ENCODE measurements at regions not wholly inside any gene's neighbourhood (a gene's known extent, or its start where the extent isn't known, plus 50 kb on each side); places are given as distances from the start of the nearest gene placed in this dataset.
A peak's percentile ranks its signal among the peaks of the same experiment; 100 is the strongest.
"Not testable (repeated sequence)": the region's sequence is repeated elsewhere in the genome, so short reads cannot be mapped to it uniquely, and the experiment has no call there.

DNA sequence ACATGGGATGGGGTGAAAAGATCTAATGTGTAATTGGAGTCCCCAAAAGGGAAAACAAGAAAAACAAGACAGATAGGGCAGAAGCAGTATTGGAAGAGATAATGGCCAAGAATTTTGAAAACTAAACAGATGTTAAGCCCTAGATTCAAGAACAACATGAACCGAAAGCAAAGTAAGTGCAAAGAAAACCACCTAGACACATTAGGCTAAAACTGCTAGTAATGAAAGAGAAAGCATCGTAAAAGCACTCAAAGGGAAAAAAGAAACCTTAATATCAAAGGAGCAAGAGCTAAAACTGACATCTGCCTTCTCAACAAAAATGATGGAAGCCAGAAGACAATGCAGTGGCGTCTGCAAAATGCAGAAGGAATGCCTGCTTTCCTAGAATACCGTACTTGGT is 92.1 kb upstream of the ADORA2B start:
- H3K4me1 ChIP-seq (ENCODE audit: control insufficient read depth, insufficient read depth, low read length); H3K9ac ChIP-seq (ENCODE audit: control insufficient read depth, insufficient read depth, low read length); CTCF ChIA-PET; H3K36me3 ChIP-seq (ENCODE audit: control insufficient read depth in 2 of 2, insufficient read depth in 2 of 2, low read length in 1 of 2); in situ Hi-C loops (cut with MboI); H4K20me1 ChIP-seq (ENCODE audit: control insufficient read depth, insufficient read depth); BruUV-seq (replicated peaks); H3K27ac ChIP-seq (ENCODE audit: control insufficient read depth, insufficient read depth); H2AFZ ChIP-seq (ENCODE audit: control insufficient read depth, low read depth, low read length); H3K9me3 ChIP-seq (replicated peaks; ENCODE audit: control insufficient read depth, insufficient read depth, low read length); SMC1A ChIA-PET (ENCODE audit: uncharacterized antibody, unreplicated experiment); POLR2A ChIA-PET; H3K4me2 ChIP-seq (ENCODE audit: control insufficient read depth, insufficient read depth); RAD21 ChIA-PET (ENCODE audit: unreplicated experiment); H3K4me3 ChIP-seq; DNase-seq (ENCODE audit: low read depth, low spot score); H3K27me3 ChIP-seq (replicated peaks in 1 of 2; ENCODE audit: control insufficient read depth in 2 of 2, insufficient read depth in 2 of 2, low read length in 1 of 2); H3K79me2 ChIP-seq (ENCODE audit: control insufficient read depth, insufficient read depth, low read length); intact Hi-C loops (cut with micrococcal nuclease; ENCODE audit: unreplicated experiment): not testable (repeated sequence)
- FAIRE-seq (peak; percentile 99), ATAC-seq (peak; percentile 71)
- WGBS (ENCODE audit: insufficient coverage, insufficient replicate concordance, low lambda C conversion rate, missing lambda C conversion rate) = no CpG with 5 or more reads among the region's 4 CpGs

DNA sequence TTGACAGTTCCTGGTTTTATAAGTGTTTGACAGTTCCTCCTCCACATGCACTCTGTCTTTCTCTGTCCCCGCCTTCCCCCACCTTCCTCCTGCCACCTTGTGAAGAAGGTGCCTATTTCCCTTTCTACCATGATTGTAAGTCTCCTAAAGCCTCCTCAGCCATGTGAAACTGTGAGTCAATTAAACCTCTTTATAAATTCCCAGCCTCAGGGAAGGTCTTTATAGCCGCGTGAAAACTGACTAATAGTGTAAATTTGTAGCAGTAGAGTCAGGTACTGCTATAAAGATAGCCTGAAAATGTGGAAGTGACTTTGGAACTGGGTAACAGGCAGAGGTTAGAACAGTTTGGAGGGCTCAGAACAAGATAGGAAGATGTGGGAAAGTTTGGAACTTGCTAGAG is 88.7 kb upstream of the ADORA2B start:
- H3K27ac ChIP-seq (ENCODE audit: control insufficient read depth, insufficient read depth); FAIRE-seq; intact Hi-C loops (cut with micrococcal nuclease; ENCODE audit: unreplicated experiment); H3K4me3 ChIP-seq; H3K4me1 ChIP-seq (ENCODE audit: control insufficient read depth, insufficient read depth, low read length); BruUV-seq (replicated peaks); POLR2A ChIA-PET; H3K79me2 ChIP-seq (ENCODE audit: control insufficient read depth, insufficient read depth, low read length); in situ Hi-C loops (cut with MboI); H3K27me3 ChIP-seq (replicated peaks in 1 of 2; ENCODE audit: control insufficient read depth in 2 of 2, insufficient read depth in 2 of 2, low read length in 1 of 2); H3K9ac ChIP-seq (ENCODE audit: control insufficient read depth, insufficient read depth, low read length); RAD21 ChIA-PET (ENCODE audit: unreplicated experiment); H4K20me1 ChIP-seq (ENCODE audit: control insufficient read depth, insufficient read depth); H3K4me2 ChIP-seq (ENCODE audit: control insufficient read depth, insufficient read depth); SMC1A ChIA-PET (ENCODE audit: uncharacterized antibody, unreplicated experiment); ATAC-seq; H3K36me3 ChIP-seq (ENCODE audit: control insufficient read depth in 2 of 2, insufficient read depth in 2 of 2, low read length in 1 of 2); CTCF ChIA-PET; H3K9me3 ChIP-seq (replicated peaks; ENCODE audit: control insufficient read depth, insufficient read depth, low read length); DNase-seq (ENCODE audit: low read depth, low spot score); H2AFZ ChIP-seq (ENCODE audit: control insufficient read depth, low read depth, low read length): not testable (repeated sequence)
- WGBS (ENCODE audit: insufficient coverage, insufficient replicate concordance, low lambda C conversion rate, missing lambda C conversion rate) = 0% methylated on average over 2 of the region's 3 CpGs

DNA sequence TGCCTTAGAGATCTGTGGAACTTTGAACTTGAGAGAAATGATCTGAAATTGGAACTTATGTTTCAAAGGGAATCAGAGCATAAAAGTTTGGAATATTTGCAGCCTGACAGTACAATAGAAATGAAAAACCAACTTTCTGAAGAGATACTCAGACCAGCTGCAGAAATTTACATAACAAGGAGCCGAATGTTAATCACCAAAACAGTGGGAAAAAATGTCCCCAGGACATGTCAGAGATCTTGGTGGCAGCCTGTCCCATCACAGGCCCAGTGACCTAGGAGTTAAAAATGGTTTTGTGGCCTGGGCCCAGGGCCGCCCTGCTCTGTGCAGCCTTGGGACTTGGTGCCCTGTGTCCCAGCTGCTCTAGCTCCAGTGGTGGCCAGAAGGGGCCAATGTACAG is 88.2 kb upstream of the ADORA2B start:
- 15% methylated on average over 2 of the region's 2 CpGs for WGBS (ENCODE audit: insufficient coverage, insufficient replicate concordance, low lambda C conversion rate, missing lambda C conversion rate)
- BruUV-seq (replicated peaks); H3K79me2 ChIP-seq (ENCODE audit: control insufficient read depth, insufficient read depth, low read length); H3K4me2 ChIP-seq (ENCODE audit: control insufficient read depth, insufficient read depth); H3K9me3 ChIP-seq (replicated peaks; ENCODE audit: control insufficient read depth, insufficient read depth, low read length); SMC1A ChIA-PET (ENCODE audit: uncharacterized antibody, unreplicated experiment); CTCF ChIA-PET; H3K27ac ChIP-seq (ENCODE audit: control insufficient read depth, insufficient read depth); DNase-seq (ENCODE audit: low read depth, low spot score); ATAC-seq; RAD21 ChIA-PET (ENCODE audit: unreplicated experiment); H3K4me1 ChIP-seq (ENCODE audit: control insufficient read depth, insufficient read depth, low read length); H4K20me1 ChIP-seq (ENCODE audit: control insufficient read depth, insufficient read depth); H3K9ac ChIP-seq (ENCODE audit: control insufficient read depth, insufficient read depth, low read length); POLR2A ChIA-PET; FAIRE-seq; H3K36me3 ChIP-seq (ENCODE audit: control insufficient read depth in 2 of 2, insufficient read depth in 2 of 2, low read length in 1 of 2); in situ Hi-C loops (cut with MboI); H3K4me3 ChIP-seq; H2AFZ ChIP-seq (ENCODE audit: control insufficient read depth, low read depth, low read length); intact Hi-C loops (cut with micrococcal nuclease; ENCODE audit: unreplicated experiment); H3K27me3 ChIP-seq (replicated peaks in 1 of 2; ENCODE audit: control insufficient read depth in 2 of 2, insufficient read depth in 2 of 2, low read length in 1 of 2): not testable (repeated sequence)

DNA sequence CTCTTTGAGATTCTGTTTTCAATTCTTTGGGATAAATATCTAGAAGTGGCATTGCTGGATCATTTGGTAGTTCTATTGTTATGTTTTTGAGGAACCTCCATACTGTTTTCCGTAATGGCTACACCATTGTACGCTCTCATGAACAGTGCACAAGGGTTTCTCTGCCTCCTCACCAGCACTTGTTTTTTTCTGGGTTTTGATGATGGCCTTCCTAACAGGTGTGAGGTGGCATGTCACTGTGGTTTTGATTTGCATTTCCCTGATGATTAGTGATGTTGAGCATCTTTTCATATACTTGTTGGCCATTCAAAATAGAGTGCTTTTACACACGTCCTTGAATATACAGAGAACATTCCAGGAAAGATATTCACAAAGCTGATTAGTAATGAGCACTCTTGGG is 86.8 kb upstream of the ADORA2B start:
- WGBS (ENCODE audit: insufficient coverage, insufficient replicate concordance, low lambda C conversion rate, missing lambda C conversion rate) = 0% methylated on average over 3 of the region's 3 CpGs
- H3K36me3 ChIP-seq (ENCODE audit: control insufficient read depth in 2 of 2, insufficient read depth in 2 of 2, low read length in 1 of 2); H3K79me2 ChIP-seq (ENCODE audit: control insufficient read depth, insufficient read depth, low read length); intact Hi-C loops (cut with micrococcal nuclease; ENCODE audit: unreplicated experiment); H3K4me1 ChIP-seq (ENCODE audit: control insufficient read depth, insufficient read depth, low read length); H3K27me3 ChIP-seq (replicated peaks in 1 of 2; ENCODE audit: control insufficient read depth in 2 of 2, insufficient read depth in 2 of 2, low read length in 1 of 2); SMC1A ChIA-PET (ENCODE audit: uncharacterized antibody, unreplicated experiment); H2AFZ ChIP-seq (ENCODE audit: control insufficient read depth, low read depth, low read length); H3K9ac ChIP-seq (ENCODE audit: control insufficient read depth, insufficient read depth, low read length); H3K27ac ChIP-seq (ENCODE audit: control insufficient read depth, insufficient read depth); in situ Hi-C loops (cut with MboI); H3K4me3 ChIP-seq; H3K9me3 ChIP-seq (replicated peaks; ENCODE audit: control insufficient read depth, insufficient read depth, low read length); DNase-seq (ENCODE audit: low read depth, low spot score); CTCF ChIA-PET; H3K4me2 ChIP-seq (ENCODE audit: control insufficient read depth, insufficient read depth); BruUV-seq (replicated peaks); H4K20me1 ChIP-seq (ENCODE audit: control insufficient read depth, insufficient read depth); POLR2A ChIA-PET; FAIRE-seq; RAD21 ChIA-PET (ENCODE audit: unreplicated experiment): not testable (repeated sequence)
- peak; percentile 40 for ATAC-seq

Data from GM12878 (cell line).